ENCODE measurements at regions not wholly inside any gene's neighbourhood (a gene's known extent, or its start where the extent isn't known, plus 50 kb on each side); places are given as distances from the start of the nearest gene placed in this dataset.
A peak's percentile ranks its signal among the peaks of the same experiment; 100 is the strongest.
"Not testable (repeated sequence)": the region's sequence is repeated elsewhere in the genome, so short reads cannot be mapped to it uniquely, and the experiment has no call there.

- H3K79me1 ChIP-seq (ENCODE audit: low read length) = no peaks in the 10 kb centered on the region
- WGBS (ENCODE audit: extremely low coverage, insufficient coverage, insufficient read length) = no CpG with 5 or more reads among the region's 5 CpGs
These were observed 81.4 kb upstream of the HES1 start for GRCh38 chr3:194054540-194054939.

DNA sequence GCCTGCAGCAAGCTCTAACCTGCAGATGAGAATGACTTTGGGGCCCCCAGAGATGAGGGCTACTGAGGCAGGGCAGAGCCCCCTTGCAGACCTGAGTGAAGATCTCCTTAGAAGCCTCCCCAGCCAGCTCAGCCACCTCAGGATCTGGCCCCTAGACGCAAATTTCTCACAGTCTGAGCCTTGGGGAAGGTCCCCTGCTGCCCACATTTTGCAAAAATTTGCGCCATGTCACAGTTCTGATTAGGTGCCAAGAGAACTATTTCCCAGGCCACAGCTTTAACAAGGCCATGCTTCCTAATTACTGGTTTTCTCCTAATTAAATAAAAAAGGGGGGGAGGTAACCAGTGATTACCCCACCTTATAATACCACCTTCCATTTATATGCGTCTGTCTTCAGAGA, 81.0 kb upstream of the HES1 start:
- H3K79me2 ChIP-seq (ENCODE audit: control insufficient read depth, insufficient read depth, low read length, poor library complexity) = no peaks in the 10 kb centered on the region
- H3K4ac ChIP-seq (ENCODE audit: low read depth, low read length) = no peak overlapping the region
- H3K4me1 ChIP-seq (ENCODE audit: control insufficient read depth in 1 of 2, insufficient read depth in 2 of 2, low read length in 2 of 2) = peaks cover 8 to 11% of the 10 kb centered on the region in 2 experiments
- no peaks in the 10 kb centered on the region for H3K79me1 ChIP-seq (ENCODE audit: low read length)
- no peak overlapping the region for H2BK5ac ChIP-seq (ENCODE audit: low read depth, low read length, poor library complexity)
- H3K23ac ChIP-seq (ENCODE audit: low read length) = no peak overlapping the region
- H3K4me2 ChIP-seq (ENCODE audit: low read length) = no peak overlapping the region
- H4K12ac ChIP-seq (ENCODE audit: low read depth, low read length) = no peak overlapping the region
- H2BK120ac ChIP-seq (ENCODE audit: insufficient read depth, low read length, poor library complexity) = no peak overlapping the region
- H3K9me3 ChIP-seq (ENCODE audit: insufficient read depth, low read depth, low read length) = peaks cover 8% of the 10 kb centered on the region
- H3K27ac ChIP-seq (ENCODE audit: low read depth, low read length) = no peak overlapping the region
- WGBS (ENCODE audit: extremely low coverage, insufficient coverage, insufficient read length) = no CpG with 5 or more reads among the region's 3 CpGs
- peaks cover 2% of the 10 kb centered on the region for H3K27me3 ChIP-seq (ENCODE audit: insufficient read depth, low read length)
- no peak overlapping the region for H3K9ac ChIP-seq (ENCODE audit: low read length)
- H2BK12ac ChIP-seq (ENCODE audit: low read length) = no peak overlapping the region
- H3K18ac ChIP-seq (ENCODE audit: low read length) = no peak overlapping the region
- H2AFZ ChIP-seq (ENCODE audit: insufficient read depth, low read length, poor library complexity) = no peak overlapping the region
- H4K8ac ChIP-seq (ENCODE audit: low read depth, low read length) = no peak overlapping the region
- no peak for DNase-seq
- H3K4me3 ChIP-seq (ENCODE audit: low read depth, low read length) = no peak overlapping the region
- no peaks in the 10 kb centered on the region for H3K36me3 ChIP-seq (ENCODE audit: control insufficient read depth in 1 of 2, insufficient read depth in 2 of 2, low read length in 2 of 2)
- H3K14ac ChIP-seq (ENCODE audit: low read length) = no peak overlapping the region
- no peak overlapping the region for H4K91ac ChIP-seq (ENCODE audit: low read depth, low read length)
- H2AK5ac ChIP-seq (ENCODE audit: low read length) = no peak overlapping the region

More at GRCh38 chr3:194054540-194054939, 81.4 kb upstream of the HES1 start:
- Histone ChIP-seq H3K23ac (ENCODE audit: low read length) (no peak overlapping the region), H3K4me1 (ENCODE audit: control insufficient read depth in 1 of 2, insufficient read depth in 2 of 2, low read length in 2 of 2) (peaks cover 8 to 11% of the 10 kb centered on the region in 2 experiments), H3K9ac (ENCODE audit: low read length) (no peak overlapping the region), H4K91ac (ENCODE audit: low read depth, low read length) (no peak overlapping the region), H3K79me2 (ENCODE audit: control insufficient read depth, insufficient read depth, low read length, poor library complexity) (no peaks in the 10 kb centered on the region), H4K8ac (ENCODE audit: low read depth, low read length) (no peak overlapping the region), H3K9me3 (ENCODE audit: insufficient read depth, low read depth, low read length) (peaks cover 8% of the 10 kb centered on the region), H3K4me3 (ENCODE audit: low read depth, low read length) (no peak overlapping the region), H3K4me2 (ENCODE audit: low read length) (no peak overlapping the region), H2BK12ac (ENCODE audit: low read length) (no peak overlapping the region), H3K18ac (ENCODE audit: low read length) (no peak overlapping the region), H3K14ac (ENCODE audit: low read length) (no peak overlapping the region), H2BK5ac (ENCODE audit: low read depth, low read length, poor library complexity) (no peak overlapping the region), H2AFZ (ENCODE audit: insufficient read depth, low read length, poor library complexity) (no peak overlapping the region), H3K27ac (ENCODE audit: low read depth, low read length) (no peak overlapping the region), H4K12ac (ENCODE audit: low read depth, low read length) (no peak overlapping the region), H2AK5ac (ENCODE audit: low read length) (no peak overlapping the region), H2BK120ac (ENCODE audit: insufficient read depth, low read length, poor library complexity) (no peak overlapping the region), H3K27me3 (ENCODE audit: insufficient read depth, low read length) (peaks cover 2% of the 10 kb centered on the region), H3K36me3 (ENCODE audit: control insufficient read depth in 1 of 2, insufficient read depth in 2 of 2, low read length in 2 of 2) (no peaks in the 10 kb centered on the region), H3K4ac (ENCODE audit: low read depth, low read length) (no peak overlapping the region)
- DNase-seq = no peak

- not testable (repeated sequence) for H4K91ac ChIP-seq (ENCODE audit: low read depth, low read length); H2AFZ ChIP-seq (ENCODE audit: insufficient read depth, low read length, poor library complexity); H3K27ac ChIP-seq (ENCODE audit: low read depth, low read length); H2BK120ac ChIP-seq (ENCODE audit: insufficient read depth, low read length, poor library complexity); H2AK5ac ChIP-seq (ENCODE audit: low read length); H2BK12ac ChIP-seq (ENCODE audit: low read length); H3K4me3 ChIP-seq (ENCODE audit: low read depth, low read length); H3K79me1 ChIP-seq (ENCODE audit: low read length); H3K14ac ChIP-seq (ENCODE audit: low read length); H2BK5ac ChIP-seq (ENCODE audit: low read depth, low read length, poor library complexity); H3K4ac ChIP-seq (ENCODE audit: low read depth, low read length); H3K36me3 ChIP-seq (ENCODE audit: control insufficient read depth in 1 of 2, insufficient read depth in 2 of 2, low read length in 2 of 2); DNase-seq; H3K79me2 ChIP-seq (ENCODE audit: control insufficient read depth, insufficient read depth, low read length, poor library complexity); H3K27me3 ChIP-seq (ENCODE audit: insufficient read depth, low read length); H3K18ac ChIP-seq (ENCODE audit: low read length); H3K9ac ChIP-seq (ENCODE audit: low read length); H3K23ac ChIP-seq (ENCODE audit: low read length); H3K9me3 ChIP-seq (ENCODE audit: insufficient read depth, low read depth, low read length); H4K8ac ChIP-seq (ENCODE audit: low read depth, low read length); H4K12ac ChIP-seq (ENCODE audit: low read depth, low read length)
- WGBS (ENCODE audit: extremely low coverage, insufficient coverage, insufficient read length) = no CpG with 5 or more reads among the region's 15 CpGs
- Histone ChIP-seq H3K4me1 (ENCODE audit: control insufficient read depth in 1 of 2, insufficient read depth in 2 of 2, low read length in 2 of 2) (peaks cover 8 to 11% of the 10 kb centered on the region in 2 experiments), H3K4me2 (ENCODE audit: low read length) (peak overlapping the region; percentile 0)
These were observed 79.6 kb upstream of the HES1 start for GRCh38 chr3:194056323-194056722.

GRCh38 chr3:194056731-194057415, 79.1 kb upstream of the HES1 start:
- Histone ChIP-seq H3K18ac (ENCODE audit: low read length) (no peak overlapping the region), H2AK5ac (ENCODE audit: low read length) (peak overlapping the region; percentile 1), H2BK12ac (ENCODE audit: low read length) (peak overlapping the region; percentile 10), H4K91ac (ENCODE audit: low read depth, low read length) (no peak overlapping the region), H3K79me2 (ENCODE audit: control insufficient read depth, insufficient read depth, low read length, poor library complexity) (no peaks in the 10 kb centered on the region), H3K27ac (ENCODE audit: low read depth, low read length) (no peak overlapping the region), H3K27me3 (ENCODE audit: insufficient read depth, low read length) (no peaks in the 10 kb centered on the region), H3K4me1 (ENCODE audit: control insufficient read depth in 1 of 2, insufficient read depth in 2 of 2, low read length in 2 of 2) (peaks cover 8 to 11% of the 10 kb centered on the region in 2 experiments), H3K4me3 (ENCODE audit: low read depth, low read length) (no peak overlapping the region), H3K23ac (ENCODE audit: low read length) (no peak overlapping the region), H3K36me3 (ENCODE audit: control insufficient read depth in 1 of 2, insufficient read depth in 2 of 2, low read length in 2 of 2) (no peaks in the 10 kb centered on the region), H3K4ac (ENCODE audit: low read depth, low read length) (no peak overlapping the region), H3K14ac (ENCODE audit: low read length) (peak overlapping the region; percentile 31), H3K4me2 (ENCODE audit: low read length) (peak overlapping the region; percentile 0), H3K9me3 (ENCODE audit: insufficient read depth, low read depth, low read length) (peaks cover 3% of the 10 kb centered on the region), H4K8ac (ENCODE audit: low read depth, low read length) (no peak overlapping the region), H3K79me1 (ENCODE audit: low read length) (no peaks in the 10 kb centered on the region), H3K9ac (ENCODE audit: low read length) (no peak overlapping the region), H2BK5ac (ENCODE audit: low read depth, low read length, poor library complexity) (no peak overlapping the region), H2BK120ac (ENCODE audit: insufficient read depth, low read length, poor library complexity) (no peak overlapping the region), H4K12ac (ENCODE audit: low read depth, low read length) (no peak overlapping the region), H2AFZ (ENCODE audit: insufficient read depth, low read length, poor library complexity) (no peak overlapping the region)
- DNase-seq = peak; percentile 63 to 67
- no CpG with 5 or more reads among the region's 16 CpGs for WGBS (ENCODE audit: extremely low coverage, insufficient coverage, insufficient read length)
